Nephron progenitor cell (in vitro differentiated cells): ENCODE measurements at regions not wholly inside any gene's neighbourhood (a gene's known extent, or its start where the extent isn't known, plus 50 kb on each side); places are given as distances from the start of the nearest gene placed in this dataset.

Experiments
- DNase-seq: peaks from one replicate; pipeline ENCODE4 v3.0.0; 2021
- H3K27ac Mint-ChIP-seq: 2 replicates; pipeline ENCODE4 v1.8.0; 2021; ENCODE audit warnings: mild to moderate bottlenecking, moderate library complexity, mixed read lengths
- H3K27me3 Mint-ChIP-seq: 2 replicates; pipeline ENCODE4 v1.8.0; 2021; ENCODE audit warnings: mild to moderate bottlenecking, low read depth, mixed read lengths; ENCODE audit not compliant: poor library complexity
- H3K36me3 Mint-ChIP-seq: 2 replicates; pipeline ENCODE4 v1.8.0; 2021; ENCODE audit warnings: low read depth, mixed read lengths
- H3K4me1 Mint-ChIP-seq: 2 replicates; pipeline ENCODE4 v1.8.0; 2021; ENCODE audit warnings: mixed read lengths
- H3K4me3 Mint-ChIP-seq: 2 replicates; pipeline ENCODE4 v1.8.0; 2021; ENCODE audit warnings: mild to moderate bottlenecking, moderate library complexity, mixed read lengths
- H3K9me3 Mint-ChIP-seq: 2 replicates; pipeline ENCODE4 v1.8.0; 2021; ENCODE audit warnings: mild to moderate bottlenecking, moderate library complexity, mixed read lengths
- CTCF ChIP-seq: fragments of 200-600 bp; sonication (generic); IDR thresholded peaks from 2 replicates; pipeline ENCODE4 v1.5.0; 2021; ENCODE audit warnings: antibody characterized with exemption

- H3K4me3 Mint-ChIP-seq, result no peak overlapping the region
- no peak for TF ChIP-seq CTCF
- no peak for DNase-seq
- H3K27me3 Mint-ChIP-seq, result no peaks in the 10 kb centered on the region
- no peaks in the 10 kb centered on the region for H3K36me3 Mint-ChIP-seq
- no peaks in the 10 kb centered on the region for H3K4me1 Mint-ChIP-seq
- no peaks in the 10 kb centered on the region for H3K9me3 Mint-ChIP-seq
- no peak overlapping the region for H3K27ac Mint-ChIP-seq
Measured at GRCh38 chr3:20395692-20396091, 209.7 kb upstream of the SGO1 start.

- no peaks in the 10 kb centered on the region for H3K4me1 Mint-ChIP-seq
- no peak overlapping the region for H3K4me3 Mint-ChIP-seq
- no peak overlapping the region for H3K27ac Mint-ChIP-seq
- no peaks in the 10 kb centered on the region for H3K36me3 Mint-ChIP-seq
- no peak for DNase-seq
- no peaks in the 10 kb centered on the region for H3K9me3 Mint-ChIP-seq
- no peaks in the 10 kb centered on the region for H3K27me3 Mint-ChIP-seq
- TF ChIP-seq CTCF, result no peak
Measured at GRCh38 chr3:20394243-20394642, 208.2 kb upstream of the SGO1 start.

GRCh38 chr3:20391644-20392043, 205.6 kb upstream of the SGO1 start:
- Mint-ChIP-seq H3K4me3 (no peak overlapping the region), H3K27ac (no peak overlapping the region), H3K9me3 (no peaks in the 10 kb centered on the region), H3K4me1 (no peaks in the 10 kb centered on the region), H3K36me3 (no peaks in the 10 kb centered on the region), H3K27me3 (no peaks in the 10 kb centered on the region)
- no peak for TF ChIP-seq CTCF
- no peak for DNase-seq

GRCh38 chr3:20388971-20389370, 203.0 kb upstream of the SGO1 start:
- H3K36me3 Mint-ChIP-seq, result no peaks in the 10 kb centered on the region
- H3K9me3 Mint-ChIP-seq, result no peaks in the 10 kb centered on the region
- no peak overlapping the region for H3K4me3 Mint-ChIP-seq
- H3K27ac Mint-ChIP-seq, result no peak overlapping the region
- no peaks in the 10 kb centered on the region for H3K4me1 Mint-ChIP-seq
- TF ChIP-seq CTCF, result no peak
- no peak for DNase-seq
- no peaks in the 10 kb centered on the region for H3K27me3 Mint-ChIP-seq

GRCh38 chr3:20380295-20380694, 194.3 kb upstream of the SGO1 start:
- H3K27me3 Mint-ChIP-seq, result peaks cover 3% of the 10 kb centered on the region

More at GRCh38 chr3:20380295-20380694, 194.3 kb upstream of the SGO1 start:
- TF ChIP-seq CTCF, result no peak
- Mint-ChIP-seq H3K27ac (no peak overlapping the region), H3K4me3 (no peak overlapping the region), H3K9me3 (no peaks in the 10 kb centered on the region), H3K36me3 (no peaks in the 10 kb centered on the region), H3K4me1 (no peaks in the 10 kb centered on the region)
- no peak for DNase-seq
